NCI-H1417 (cell line): ENCODE measurements at regions not wholly inside any gene's neighbourhood (a gene's known extent, or its start where the extent isn't known, plus 50 kb on each side); places are given as distances from the start of the nearest gene placed in this dataset.

Experiments
- DNase-seq, 3 experiments: peaks; one replicate each; lab custom pipeline; 2025; lab: John Stamatoyannopoulos, UW

DNA sequence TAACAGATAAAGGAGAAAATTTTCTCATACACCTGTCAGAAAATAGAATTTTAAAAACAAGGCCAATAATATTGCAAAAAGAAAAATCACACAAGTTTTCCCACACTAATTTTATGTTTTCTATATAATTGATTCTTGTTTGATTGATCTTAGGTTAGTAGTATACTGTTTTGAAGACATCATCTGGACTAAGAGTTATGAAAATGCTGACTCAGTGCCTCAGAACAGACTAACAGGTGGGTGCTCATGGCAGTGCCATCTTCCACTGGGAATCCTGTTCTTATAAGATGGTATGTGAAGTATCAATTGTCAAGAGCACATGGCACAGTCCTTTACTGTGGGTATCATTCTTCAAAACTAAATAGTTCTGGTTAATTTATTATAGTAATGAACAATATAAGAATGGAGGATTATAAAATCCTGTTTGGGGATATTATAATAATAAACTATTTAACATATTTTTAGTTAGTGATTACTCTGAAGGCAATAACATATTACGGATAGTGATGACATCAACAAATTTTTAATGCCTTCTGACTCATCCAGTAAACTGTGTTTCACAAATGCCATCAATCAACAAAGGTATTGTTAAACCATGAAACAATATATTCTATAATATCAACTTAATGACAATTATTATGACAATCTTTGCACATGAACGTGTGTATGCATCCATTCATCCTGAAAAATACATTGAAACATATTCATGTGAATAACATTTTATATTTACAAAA is 384.6 kb upstream of the KHDRBS2 start:
- DNase-seq: no peak

DNA sequence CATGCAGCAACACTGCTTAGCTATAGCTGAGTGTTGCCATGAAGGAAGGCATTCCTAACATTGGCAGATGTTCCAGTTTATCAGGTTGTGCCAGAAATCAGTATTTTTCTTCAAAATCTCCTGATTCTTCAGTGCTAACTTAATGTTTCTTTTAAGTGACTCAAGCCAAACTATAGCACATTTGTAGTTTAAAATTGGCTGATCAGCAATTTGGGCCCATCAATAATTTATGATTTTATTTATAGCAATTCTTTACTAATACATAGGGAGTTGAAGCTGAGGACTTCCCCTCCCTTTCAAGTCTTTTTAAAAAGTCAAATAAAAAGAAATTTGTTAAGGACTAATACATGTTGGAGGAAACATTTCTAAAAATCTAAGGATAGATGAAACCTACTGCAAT is 383.8 kb upstream of the KHDRBS2 start:
- no peak for DNase-seq

DNA sequence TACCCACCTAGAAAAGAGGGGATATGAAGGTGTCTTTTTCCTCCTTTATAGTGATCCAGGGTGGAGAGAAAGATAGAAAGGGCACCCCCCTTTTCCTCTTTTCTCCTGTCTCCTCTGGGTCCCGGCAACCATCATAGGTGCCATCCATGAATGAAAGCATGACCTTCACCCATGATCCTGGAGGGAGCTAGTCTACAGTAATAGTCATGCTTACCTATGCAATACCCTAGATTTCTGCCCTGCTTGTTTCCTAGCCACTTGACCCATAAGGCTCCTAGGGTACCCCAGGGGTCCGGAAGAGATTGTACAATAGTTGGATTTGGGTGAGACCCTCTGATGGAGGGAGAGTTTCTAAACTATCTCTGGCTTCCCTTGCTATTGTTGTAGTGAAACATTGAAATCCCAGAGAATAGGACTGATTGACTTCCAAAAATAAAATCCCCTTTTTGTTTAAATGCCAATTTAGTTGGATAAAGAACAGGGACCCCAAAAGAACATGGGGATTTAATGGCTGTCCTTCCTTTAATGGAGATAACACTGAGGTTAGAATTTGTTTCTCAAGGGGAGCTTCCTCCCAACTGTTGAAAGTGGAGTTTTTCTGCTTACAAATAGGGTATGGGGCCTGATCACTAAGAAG is 366.8 kb upstream of the KHDRBS2 start:
- DNase-seq: peak in 2 of 3 experiments; percentile 1 to 3

DNA sequence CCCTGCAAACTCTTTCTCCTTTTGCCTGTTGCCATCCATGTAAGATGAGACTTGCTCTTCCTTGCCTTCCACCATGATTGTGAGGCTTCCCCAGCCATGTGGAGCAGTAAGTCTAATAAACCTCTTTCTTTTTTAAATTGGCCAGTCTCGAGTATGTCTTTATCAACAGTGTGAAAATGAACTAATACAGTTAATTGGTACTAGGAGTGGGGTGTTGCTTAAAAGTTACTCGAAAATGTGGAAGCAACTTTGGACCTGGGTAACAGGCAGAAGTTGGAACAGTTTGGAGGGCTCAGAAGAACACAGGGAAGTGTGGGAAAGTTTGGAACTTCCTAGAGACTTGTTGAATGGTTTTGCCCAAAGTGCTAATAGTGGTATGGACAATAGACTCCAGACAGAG is 359.2 kb upstream of the KHDRBS2 start:
- no peak for DNase-seq

DNA sequence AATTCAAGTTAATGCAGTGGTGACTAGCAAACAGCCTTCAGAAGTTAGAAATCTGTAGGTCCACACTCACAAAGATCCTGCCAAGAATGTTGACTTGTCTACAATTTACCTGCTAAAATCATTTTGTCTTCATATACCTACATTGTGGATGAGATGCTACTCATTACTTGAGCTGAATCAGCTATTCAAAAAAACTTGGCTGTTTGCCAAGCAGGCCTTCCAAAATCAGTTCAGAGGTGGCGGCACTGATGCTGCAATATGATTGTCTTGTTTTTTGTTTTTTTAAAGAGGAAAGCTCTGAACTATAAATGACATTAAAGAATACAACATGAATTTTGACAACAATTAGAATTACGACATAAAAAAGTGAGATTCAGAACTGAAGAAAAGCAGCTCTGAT is 354.7 kb upstream of the KHDRBS2 start:
- peak in 2 of 3 experiments; percentile 5 to 51 for DNase-seq

DNA sequence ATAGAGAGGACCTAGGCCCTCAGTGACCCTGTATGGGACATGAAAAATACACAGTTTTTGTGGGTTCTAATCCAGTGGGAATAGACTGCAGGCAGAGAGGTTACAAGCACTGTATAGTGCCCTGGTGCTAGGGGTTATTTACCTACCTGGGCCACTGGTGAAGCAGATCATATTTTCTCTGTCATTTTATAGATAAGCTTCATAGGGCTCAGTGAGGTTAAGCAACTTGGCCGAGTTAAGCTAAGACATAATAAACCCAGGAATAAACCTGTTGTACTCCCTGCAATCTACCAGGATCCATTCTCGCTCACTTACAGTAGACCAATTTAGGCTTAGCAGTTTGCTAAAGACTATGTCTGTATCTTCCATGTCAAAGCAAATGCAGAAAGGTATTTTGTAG is 340.6 kb upstream of the KHDRBS2 start:
- no peak for DNase-seq

DNA sequence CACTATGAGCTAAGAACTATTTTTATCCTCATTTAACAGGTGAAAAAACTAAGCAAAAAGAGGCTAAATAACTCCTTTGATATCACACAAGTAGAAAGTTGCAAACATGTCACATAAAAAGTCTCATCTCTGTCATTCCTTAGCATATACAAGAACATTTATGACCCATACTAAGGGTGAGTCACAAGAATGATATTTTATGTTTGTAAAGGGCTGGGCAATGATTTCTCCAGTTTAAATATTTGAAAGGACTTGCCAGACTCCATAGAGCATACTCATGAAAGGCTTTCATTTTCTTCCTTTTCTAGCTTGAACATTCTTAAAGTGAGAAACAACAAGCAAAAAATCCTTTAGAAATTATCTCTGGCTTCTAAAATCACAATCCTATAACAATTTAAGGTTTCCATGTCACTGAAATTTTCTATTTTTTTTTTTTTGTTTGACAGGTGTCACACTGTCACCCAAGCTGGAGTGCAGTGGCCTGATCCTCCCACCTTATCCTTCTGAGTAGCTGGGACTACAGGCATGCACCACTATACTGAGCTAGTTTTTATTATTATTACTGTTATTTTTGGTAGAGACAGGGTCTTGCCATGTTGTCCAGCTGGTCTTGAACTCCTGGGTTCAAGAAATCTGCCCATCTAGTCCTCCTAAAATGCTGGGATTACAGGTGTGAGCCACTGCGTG is 338.0 kb upstream of the KHDRBS2 start:
- no peak for DNase-seq

DNA sequence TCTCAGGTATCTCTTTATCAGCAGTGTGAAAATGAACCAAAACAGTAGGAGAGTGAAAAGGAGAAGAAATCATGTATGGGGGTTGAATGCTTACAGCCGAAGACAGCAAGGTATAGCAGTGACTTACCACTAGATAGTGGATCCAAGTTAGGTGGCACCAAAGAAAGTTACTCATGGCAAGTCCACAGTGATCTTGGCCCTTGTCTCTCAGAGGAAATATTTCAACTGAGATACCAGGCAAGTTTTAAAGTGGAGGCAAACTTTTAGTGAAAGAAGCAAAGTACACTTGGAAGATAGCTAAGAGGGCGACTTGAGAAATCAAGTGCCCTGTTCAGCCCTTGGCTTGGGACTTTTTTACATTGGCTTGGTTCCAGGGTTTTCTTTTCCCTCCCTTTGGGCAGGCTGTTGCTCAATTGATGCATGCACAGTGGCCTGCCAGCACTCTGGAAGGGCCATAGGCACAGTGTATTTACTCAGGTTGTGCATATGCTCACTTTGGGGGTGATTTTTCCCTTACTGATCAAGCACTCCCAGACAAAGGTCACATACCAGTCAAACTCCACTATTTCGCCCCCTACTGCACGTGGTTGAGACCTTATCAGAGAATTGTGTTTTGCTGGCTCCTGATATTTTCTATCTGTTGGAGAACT is 329.5 kb upstream of the KHDRBS2 start:
- no peak for DNase-seq

DNA sequence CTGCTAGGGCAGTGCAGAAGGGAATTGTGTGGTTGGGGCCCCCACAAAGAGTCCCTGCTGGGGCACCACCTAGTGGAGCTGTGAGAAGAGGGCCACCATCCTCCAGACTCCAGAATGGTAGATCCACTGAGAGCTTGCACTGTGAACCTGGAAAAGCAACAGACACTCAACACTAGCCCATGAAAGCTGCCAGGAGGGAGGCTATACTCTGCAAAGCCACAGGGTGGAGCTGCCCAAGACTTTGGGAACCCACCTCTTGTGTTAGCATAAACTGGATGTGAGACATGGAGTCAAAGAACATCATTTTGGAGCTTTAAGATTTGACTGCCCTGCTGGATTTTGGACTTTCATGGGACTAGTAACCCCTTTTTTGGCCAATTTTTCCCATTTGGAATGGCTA is 328.4 kb upstream of the KHDRBS2 start:
- DNase-seq: no peak

DNA sequence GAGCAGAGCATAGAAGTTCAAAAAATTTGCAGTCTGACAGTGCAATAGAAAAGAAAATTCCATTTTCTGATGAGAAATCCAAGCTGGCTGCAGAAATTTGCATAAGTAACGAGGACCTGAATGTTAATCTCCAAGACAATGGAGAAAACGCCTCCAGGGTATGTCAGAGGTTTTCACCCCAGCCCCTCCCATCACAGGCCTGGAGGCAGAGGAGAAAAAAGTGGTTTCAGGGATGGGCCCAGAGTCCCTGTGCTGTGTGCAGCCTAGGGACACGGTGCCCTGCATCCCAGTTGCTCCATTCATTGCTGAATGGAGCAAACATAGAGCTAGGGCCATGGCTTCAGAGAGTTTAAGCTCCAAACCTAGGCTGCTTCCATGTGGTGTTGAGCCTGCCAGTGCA is 327.9 kb upstream of the KHDRBS2 start:
- no peak for DNase-seq

DNA sequence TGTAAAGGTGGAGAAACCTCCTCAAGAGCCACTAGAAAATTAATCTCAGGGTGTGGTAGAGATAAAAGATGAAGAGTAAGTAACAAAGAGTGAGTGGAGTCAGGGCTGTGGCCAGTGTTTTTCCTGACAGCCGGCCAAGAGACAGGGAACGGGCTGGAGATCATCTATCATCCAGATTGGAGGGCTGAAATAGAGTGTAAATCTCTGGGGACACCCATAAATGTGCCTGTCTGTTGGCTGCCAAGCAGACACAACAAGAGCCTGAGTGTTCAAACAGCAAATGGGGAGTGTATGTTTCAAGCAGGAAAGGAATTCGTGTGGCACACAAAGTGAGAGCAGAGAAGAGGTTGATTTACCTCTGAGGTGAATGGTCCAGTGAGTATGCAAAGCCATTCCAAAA is 326.4 kb upstream of the KHDRBS2 start:
- no peak for DNase-seq

DNA sequence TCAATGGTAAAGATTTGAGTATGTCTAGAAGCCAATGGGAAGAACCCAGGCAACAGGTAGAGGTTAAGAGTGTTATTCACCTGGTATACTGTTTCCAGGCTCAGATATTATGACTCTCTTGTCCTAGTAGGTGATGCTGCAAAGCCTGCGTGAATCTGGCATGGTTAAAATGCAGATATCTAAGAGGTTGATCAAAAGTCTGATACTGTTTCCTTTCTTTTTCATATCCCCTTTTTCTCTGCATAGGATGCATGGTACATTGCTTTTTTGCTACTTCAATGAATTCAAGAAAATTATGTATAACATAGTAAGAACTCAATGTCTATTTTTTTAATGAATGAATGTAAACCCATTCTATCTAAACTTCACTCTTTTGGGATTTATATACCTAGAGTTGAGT is 284.3 kb upstream of the KHDRBS2 start:
- DNase-seq: no peak

DNA sequence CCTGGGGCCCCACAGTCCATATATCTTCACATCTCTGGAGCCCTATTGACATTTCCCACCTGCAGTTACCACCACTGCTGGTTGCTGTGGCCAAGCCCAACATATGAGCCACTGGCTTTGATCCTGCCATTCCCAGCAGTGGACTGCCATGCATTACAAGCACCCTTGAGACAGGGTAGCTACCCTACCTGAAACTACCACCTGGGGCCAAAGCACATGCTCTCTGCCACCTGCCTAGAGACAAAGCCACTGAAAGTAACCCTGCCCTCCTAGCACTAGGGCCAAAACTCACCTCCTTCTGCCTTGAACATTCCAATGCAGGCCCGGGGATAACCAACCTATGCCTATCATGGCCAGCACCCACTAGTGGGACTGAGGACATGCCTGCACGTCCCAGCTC is 255.5 kb upstream of the KHDRBS2 start:
- no peak for DNase-seq

DNA sequence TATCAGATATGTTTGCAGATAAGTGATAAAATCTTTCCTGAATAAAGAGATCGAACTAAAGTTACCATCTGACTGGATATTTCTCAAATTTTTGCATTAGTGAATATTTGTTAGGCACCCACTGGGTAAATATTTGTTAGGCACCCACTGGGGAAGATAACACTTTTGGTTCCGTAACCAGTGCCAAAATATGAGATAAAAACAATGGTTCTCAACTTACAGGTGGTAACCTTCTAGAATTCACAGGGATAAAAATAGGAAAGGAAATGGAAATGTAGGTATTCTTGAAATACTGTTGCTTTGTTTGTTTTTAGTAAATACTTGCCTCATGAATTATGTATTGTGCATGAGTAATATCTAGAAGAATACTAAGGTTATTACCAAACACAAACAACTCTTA is 245.0 kb upstream of the KHDRBS2 start:
- no peak for DNase-seq

DNA sequence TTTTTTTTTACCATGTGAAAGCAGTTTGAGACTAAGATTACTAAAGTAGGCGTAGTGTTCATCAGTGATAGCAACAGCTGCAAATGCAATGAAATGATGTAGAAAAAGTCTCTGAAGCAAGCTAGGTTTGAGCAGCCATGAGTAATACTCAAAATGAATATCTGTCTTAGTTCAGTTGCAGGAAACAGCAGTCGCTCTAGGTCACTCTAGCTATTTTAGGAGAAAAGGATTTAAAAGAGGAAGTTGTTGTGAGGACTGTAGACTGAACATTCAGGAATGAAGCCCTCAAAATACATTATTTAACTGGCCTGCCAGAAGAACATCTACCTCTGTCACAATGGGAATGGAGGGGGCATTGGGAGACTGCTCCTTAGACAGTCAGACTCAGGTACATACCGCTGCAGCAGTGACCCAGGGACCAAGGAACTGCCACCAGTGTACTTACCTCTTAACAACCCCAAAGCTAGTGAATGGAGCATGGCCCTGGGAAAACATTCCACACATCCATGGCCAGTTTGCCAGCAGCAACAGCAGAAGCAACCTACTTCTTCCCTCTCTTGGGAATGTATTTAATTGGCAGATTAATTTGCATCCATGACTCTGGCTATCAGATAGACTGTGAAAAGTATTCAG is 243.0 kb upstream of the KHDRBS2 start:
- DNase-seq: no peak

DNA sequence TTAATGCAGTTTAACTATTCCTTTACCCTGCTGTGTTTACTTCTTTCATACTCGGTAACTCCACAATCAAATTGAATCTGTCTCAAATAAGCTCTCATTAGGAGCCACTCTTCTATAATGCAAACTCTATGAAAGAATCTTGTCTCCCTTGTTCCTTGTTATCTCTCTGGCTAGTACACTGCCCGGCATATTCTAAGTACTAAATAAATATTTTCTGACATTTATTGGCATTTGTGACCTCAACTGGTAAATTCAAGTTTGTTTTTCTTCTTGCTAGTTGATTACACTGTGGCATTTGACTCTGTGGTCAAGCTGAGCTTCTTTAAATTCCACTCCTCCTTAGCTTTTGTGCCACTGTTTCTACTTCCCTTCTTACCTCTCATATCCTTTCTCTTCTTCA is 237.6 kb upstream of the KHDRBS2 start:
- DNase-seq: no peak

DNA sequence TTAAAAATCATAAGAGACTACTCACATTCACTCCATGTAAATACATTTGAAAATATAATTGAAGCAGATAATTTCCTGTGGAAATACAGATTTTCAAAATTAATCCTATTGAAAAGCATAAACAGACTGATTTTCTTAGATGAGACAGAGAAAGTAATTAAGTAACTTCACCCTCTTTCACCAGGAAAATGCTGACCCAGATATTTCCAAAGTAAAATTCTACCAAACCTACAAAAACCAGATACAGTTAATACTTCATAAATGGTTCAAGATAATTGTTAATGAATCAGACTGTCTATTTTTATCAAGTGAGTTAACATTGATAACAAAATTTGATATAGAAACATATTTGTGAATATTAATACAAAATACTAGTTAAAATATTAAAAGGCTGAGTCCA is 233.5 kb upstream of the KHDRBS2 start:
- DNase-seq: no peak

DNA sequence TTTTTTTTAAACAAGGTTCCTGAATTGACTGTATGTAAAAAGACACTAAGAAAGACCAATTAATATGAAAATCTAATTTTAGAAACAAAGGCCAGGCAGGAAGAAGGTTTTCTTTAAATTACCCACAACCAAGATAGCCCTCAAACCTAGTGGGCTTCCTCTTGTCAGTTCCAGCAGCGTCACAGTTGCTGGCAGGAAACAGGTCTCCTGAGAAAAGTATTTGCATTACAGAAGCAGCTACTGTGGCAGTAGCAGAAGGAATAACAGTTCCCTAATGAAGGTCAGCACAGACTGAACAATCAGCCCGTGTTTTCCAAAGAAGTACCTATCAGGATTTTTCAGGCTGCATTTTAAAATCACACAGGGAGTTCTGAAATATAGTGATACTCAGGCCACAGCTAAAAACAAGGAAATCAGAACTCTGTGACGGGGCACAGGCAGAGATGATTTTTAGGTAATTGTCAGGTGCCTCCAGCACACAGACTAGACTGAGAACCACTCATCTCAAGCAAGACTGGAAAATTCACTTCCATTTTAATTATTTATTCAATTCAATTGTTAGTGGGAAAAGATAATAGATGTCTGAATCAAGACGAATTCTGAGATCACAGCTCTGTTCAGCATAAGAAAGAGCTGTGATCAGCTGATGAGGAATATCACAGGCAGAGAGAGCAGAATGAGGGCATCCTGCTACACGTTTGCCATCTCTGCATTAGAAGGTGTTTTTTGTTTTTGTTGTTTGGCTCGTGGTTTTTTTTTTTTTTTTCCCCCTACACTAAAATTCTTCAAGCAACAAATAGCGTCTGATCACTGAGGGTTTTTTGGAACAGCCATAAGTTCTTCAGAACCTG is 230.5 kb upstream of the KHDRBS2 start:
- no peak for DNase-seq

DNA sequence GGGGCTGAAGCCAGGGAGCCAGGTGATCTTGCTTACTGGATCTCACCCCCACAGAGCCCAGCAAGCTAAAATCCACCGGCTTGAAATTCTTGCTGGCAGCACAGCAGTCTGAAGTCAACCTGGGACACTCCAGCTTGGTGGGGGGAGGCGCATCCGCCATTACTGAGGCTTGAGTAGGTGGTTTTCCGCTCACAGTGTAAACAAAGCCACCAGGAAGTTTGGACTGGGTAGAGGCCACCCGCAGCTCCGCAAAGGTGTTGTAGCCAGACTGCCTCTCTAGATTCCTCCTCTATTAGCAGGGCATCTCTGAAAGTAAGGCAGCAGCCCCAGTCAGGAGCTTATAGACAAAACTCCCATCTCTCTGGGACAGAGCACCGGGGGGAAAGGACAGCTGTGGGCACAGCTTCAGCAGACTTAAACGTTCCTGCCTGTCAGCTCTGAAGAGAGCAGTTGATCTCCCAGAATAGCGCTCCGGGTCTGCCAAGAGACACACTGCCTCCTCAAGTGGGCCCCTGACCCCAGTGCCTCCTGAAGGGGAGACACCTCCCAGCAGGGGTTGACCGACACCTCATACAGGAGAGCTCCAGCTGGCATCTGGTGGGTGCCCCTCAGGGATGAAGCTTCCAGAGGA is 206.3 kb upstream of the KHDRBS2 start:
- DNase-seq: no peak

DNA sequence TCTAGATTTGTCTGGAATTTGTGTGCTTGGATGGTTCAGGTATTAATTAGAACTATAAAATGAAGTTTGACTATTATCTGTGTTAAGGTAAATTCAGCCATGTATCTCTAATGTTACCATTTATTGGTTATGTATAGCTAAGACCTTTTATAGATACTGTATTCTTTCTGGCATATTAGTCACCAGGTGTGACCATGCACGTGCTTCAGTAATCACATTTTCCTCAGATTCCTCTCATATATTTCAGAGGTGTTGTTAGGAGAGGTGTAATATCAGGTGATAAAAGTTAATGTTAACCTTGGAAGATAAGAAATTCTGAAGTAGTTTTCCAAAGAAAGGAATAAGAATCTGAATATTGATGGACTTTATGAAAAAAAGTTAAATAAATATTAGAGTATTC is 194.5 kb upstream of the KHDRBS2 start:
- no peak for DNase-seq

DNA sequence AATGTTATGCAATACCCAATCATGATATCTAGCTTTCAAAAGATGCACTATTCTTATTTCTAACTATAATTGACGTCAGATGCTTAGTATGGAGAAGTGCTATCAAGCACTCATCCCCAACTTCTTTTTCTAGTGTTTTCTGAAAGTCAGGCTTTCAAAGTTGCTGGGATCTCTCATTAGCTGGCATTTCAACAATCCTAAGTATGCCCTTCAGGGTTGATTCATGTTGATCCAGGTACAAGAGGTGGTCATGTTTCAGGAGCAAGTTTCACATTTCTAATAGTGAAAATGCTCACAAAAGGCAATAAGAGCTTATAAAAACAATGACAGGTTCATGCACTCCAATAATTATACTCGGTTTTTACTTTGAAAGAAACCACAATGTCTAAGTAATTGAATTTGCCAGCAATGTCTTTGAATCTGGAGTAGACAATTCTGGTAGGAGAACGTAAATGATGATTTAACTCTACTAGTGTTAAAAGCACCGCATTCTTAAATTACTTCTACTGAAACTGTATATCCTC is 193.7 kb upstream of the KHDRBS2 start:
- no peak for DNase-seq
